ENCODE measurements at regions not wholly inside any gene's neighbourhood (a gene's known extent, or its start where the extent isn't known, plus 50 kb on each side); places are given as distances from the start of the nearest gene placed in this dataset.

DNA sequence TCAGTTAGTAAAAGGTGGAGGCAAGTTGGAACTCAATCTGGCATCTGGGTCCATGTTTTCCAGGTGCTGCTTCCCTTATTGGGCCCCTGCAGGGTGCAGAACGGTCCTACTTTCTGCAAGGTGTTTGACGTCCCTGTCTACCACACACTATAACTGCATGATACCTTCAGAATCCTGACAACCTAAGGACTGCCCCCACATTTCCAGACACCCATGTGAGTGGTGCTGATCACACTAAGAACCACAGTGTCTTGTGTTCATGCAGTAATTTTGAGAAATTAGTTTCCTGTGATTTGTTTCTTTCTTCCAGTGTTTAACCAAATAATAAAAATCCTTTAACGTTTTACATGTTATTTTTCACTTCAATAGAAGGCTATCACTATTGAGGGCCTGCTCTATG, 121.1 kb upstream of the MDM1 start (continued):
- TF ChIP-seq, protein P1, sequence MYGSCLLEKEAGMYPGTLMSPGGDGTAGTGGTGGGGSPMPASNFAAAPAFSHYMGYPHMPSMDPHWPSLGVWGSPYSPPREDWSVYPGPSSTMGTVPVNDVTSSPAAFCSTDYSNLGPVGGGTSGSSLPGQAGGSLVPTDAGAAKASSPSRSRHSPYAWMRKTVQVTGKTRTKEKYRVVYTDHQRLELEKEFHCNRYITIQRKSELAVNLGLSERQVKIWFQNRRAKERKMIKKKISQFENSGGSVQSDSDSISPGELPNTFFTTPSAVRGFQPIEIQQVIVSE (CRISPR knock-in tag; IDR thresholded peaks at IDR 0.05; ENCODE audit: borderline replicate concordance): no peak
- TF ChIP-seq EMX1 (CRISPR knock-in tag; IDR thresholded peaks at IDR 0.05): no peak
- TF ChIP-seq, protein P2, sequence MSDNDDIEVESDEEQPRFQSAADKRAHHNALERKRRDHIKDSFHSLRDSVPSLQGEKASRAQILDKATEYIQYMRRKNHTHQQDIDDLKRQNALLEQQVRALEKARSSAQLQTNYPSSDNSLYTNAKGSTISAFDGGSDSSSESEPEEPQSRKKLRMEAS (CRISPR knock-in tag; IDR thresholded peaks at IDR 0.05): no peak
- TF ChIP-seq PRRX2 (CRISPR knock-in tag; IDR thresholded peaks at IDR 0.05): no peak
- TF ChIP-seq HMGA2 (CRISPR knock-in tag; IDR thresholded peaks at IDR 0.05): no peak
- TF ChIP-seq, protein P3, sequence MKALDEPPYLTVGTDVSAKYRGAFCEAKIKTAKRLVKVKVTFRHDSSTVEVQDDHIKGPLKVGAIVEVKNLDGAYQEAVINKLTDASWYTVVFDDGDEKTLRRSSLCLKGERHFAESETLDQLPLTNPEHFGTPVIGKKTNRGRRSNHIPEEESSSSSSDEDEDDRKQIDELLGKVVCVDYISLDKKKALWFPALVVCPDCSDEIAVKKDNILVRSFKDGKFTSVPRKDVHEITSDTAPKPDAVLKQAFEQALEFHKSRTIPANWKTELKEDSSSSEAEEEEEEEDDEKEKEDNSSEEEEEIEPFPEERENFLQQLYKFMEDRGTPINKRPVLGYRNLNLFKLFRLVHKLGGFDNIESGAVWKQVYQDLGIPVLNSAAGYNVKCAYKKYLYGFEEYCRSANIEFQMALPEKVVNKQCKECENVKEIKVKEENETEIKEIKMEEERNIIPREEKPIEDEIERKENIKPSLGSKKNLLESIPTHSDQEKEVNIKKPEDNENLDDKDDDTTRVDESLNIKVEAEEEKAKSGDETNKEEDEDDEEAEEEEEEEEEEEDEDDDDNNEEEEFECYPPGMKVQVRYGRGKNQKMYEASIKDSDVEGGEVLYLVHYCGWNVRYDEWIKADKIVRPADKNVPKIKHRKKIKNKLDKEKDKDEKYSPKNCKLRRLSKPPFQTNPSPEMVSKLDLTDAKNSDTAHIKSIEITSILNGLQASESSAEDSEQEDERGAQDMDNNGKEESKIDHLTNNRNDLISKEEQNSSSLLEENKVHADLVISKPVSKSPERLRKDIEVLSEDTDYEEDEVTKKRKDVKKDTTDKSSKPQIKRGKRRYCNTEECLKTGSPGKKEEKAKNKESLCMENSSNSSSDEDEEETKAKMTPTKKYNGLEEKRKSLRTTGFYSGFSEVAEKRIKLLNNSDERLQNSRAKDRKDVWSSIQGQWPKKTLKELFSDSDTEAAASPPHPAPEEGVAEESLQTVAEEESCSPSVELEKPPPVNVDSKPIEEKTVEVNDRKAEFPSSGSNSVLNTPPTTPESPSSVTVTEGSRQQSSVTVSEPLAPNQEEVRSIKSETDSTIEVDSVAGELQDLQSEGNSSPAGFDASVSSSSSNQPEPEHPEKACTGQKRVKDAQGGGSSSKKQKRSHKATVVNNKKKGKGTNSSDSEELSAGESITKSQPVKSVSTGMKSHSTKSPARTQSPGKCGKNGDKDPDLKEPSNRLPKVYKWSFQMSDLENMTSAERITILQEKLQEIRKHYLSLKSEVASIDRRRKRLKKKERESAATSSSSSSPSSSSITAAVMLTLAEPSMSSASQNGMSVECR (CRISPR knock-in tag; IDR thresholded peaks at IDR 0.05; ENCODE audit: borderline replicate concordance): no peak
- TF ChIP-seq, protein P4, sequence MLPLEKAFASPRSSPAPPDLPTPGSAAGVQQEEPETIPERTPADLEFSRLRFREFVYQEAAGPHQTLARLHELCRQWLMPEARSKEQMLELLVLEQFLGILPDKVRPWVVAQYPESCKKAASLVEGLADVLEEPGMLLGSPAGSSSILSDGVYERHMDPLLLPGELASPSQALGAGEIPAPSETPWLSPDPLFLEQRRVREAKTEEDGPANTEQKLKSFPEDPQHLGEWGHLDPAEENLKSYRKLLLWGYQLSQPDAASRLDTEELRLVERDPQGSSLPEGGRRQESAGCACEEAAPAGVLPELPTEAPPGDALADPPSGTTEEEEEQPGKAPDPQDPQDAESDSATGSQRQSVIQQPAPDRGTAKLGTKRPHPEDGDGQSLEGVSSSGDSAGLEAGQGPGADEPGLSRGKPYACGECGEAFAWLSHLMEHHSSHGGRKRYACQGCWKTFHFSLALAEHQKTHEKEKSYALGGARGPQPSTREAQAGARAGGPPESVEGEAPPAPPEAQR (CRISPR knock-in tag; IDR thresholded peaks at IDR 0.05): no peak
- TF ChIP-seq ESRRA (CRISPR knock-in tag; IDR thresholded peaks at IDR 0.05; ENCODE audit: borderline replicate concordance): no peak
- TF ChIP-seq, protein P5, sequence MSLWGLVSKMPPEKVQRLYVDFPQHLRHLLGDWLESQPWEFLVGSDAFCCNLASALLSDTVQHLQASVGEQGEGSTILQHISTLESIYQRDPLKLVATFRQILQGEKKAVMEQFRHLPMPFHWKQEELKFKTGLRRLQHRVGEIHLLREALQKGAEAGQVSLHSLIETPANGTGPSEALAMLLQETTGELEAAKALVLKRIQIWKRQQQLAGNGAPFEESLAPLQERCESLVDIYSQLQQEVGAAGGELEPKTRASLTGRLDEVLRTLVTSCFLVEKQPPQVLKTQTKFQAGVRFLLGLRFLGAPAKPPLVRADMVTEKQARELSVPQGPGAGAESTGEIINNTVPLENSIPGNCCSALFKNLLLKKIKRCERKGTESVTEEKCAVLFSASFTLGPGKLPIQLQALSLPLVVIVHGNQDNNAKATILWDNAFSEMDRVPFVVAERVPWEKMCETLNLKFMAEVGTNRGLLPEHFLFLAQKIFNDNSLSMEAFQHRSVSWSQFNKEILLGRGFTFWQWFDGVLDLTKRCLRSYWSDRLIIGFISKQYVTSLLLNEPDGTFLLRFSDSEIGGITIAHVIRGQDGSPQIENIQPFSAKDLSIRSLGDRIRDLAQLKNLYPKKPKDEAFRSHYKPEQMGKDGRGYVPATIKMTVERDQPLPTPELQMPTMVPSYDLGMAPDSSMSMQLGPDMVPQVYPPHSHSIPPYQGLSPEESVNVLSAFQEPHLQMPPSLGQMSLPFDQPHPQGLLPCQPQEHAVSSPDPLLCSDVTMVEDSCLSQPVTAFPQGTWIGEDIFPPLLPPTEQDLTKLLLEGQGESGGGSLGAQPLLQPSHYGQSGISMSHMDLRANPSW (CRISPR knock-in tag; conservative IDR thresholded peaks at IDR 0.05; ENCODE audit: low read depth): no peak

DNA sequence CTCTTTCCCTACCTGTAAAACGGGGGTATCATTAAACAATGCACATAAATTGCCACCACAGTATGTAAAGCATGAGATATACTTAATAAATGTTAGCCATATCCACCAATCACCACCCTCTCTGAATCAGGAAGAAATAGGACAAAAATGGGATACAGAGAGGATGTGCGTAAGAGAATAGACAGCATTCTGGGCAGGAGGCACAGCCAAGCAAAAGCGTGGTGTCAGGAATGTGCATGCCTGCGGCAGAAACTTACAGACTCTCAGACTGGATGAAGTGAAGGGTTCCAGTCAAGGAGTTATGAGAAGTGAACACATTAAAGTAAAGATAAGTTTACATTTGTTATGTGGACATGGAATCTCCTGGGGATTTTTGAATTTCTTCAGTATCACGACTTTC, 121.7 kb upstream of the MDM1 start:
- Mint-ChIP-seq H3K9me3 (peaks cover 15% of the 10 kb centered on the region), H3K4me3 (no peak overlapping the region), H3K27me3 (ENCODE audit: low read depth) (no peaks in the 10 kb centered on the region; the same call in 1 of the 2 replicates), H3K27ac (no peak overlapping the region), H3K36me3 (peaks cover 5% of the 10 kb centered on the region), H3K4me1 (peaks cover 57% of the 10 kb centered on the region)
- TF ChIP-seq NR2C2 (CRISPR knock-in tag; IDR thresholded peaks at IDR 0.05): no peak
- no peak for TF ChIP-seq SOX15 (CRISPR knock-in tag; IDR thresholded peaks at IDR 0.05)
- TF ChIP-seq, protein P6, sequence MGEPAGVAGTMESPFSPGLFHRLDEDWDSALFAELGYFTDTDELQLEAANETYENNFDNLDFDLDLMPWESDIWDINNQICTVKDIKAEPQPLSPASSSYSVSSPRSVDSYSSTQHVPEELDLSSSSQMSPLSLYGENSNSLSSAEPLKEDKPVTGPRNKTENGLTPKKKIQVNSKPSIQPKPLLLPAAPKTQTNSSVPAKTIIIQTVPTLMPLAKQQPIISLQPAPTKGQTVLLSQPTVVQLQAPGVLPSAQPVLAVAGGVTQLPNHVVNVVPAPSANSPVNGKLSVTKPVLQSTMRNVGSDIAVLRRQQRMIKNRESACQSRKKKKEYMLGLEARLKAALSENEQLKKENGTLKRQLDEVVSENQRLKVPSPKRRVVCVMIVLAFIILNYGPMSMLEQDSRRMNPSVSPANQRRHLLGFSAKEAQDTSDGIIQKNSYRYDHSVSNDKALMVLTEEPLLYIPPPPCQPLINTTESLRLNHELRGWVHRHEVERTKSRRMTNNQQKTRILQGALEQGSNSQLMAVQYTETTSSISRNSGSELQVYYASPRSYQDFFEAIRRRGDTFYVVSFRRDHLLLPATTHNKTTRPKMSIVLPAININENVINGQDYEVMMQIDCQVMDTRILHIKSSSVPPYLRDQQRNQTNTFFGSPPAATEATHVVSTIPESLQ (CRISPR knock-in tag; IDR thresholded peaks at IDR 0.05): no peak
- no peak for TF ChIP-seq ELF4 (CRISPR knock-in tag; IDR thresholded peaks at IDR 0.05; ENCODE audit: low read depth)
- no peak for TF ChIP-seq MXD4 (CRISPR knock-in tag; IDR thresholded peaks at IDR 0.05; ENCODE audit: borderline replicate concordance)
- ChIA-PET POLR2A (no interaction called here), CTCF (no interaction called here)
- DNase-seq (ENCODE audit: low spot score) (no peak), ATAC-seq (no peak)
